Skin of body (tissue), 1 donor: ENCODE measurements at regions not wholly inside any gene's neighbourhood (a gene's known extent, or its start where the extent isn't known, plus 50 kb on each side); places are given as distances from the start of the nearest gene placed in this dataset.

Experiments
- DNase-seq: peaks from one replicate; lab custom pipeline; 2025; lab: John Stamatoyannopoulos, UW

DNA sequence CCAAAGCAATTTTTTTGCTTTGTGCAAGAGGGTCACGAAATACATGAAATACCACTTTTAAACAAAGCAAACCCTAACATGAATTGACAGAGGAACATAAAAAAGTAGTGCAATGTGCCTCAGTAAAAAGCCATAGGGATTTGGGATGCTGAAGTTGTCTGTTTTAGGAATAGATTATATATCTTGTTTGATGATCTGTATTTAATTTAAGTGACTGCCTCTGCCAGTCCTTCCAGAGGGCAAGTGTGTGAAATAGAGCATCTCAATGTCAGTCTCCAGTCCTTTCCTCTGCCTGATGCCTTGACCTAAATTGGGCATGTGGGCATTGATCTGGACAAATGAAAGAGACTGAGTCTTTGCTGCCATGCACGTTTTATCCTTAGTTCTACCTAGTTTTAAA is 222.8 kb downstream of the PTPRC start:
- DNase-seq: no peak

GRCh38 chr1:198864695-198865094 is 225.9 kb downstream of the PTPRC start:
- DNase-seq: no peak

DNA sequence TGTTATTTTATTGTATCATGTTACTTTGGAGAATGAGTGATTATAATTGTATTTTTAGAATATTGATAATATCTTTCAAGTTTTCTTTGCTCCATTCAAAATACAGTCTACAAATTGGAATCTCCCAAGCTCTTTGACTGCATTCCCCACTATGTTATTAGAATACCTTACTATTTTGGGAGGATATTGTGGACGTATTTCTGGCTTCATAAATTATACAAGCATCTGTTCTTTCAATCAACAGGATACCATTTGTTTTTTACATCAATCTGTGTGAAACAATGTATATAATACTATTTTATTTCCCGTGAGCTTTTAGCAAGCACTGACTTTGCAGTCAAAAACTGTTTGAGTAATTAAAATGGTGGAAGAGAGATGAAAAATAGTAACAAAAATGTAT is 226.5 kb downstream of the PTPRC start:
- no peak for DNase-seq

DNA sequence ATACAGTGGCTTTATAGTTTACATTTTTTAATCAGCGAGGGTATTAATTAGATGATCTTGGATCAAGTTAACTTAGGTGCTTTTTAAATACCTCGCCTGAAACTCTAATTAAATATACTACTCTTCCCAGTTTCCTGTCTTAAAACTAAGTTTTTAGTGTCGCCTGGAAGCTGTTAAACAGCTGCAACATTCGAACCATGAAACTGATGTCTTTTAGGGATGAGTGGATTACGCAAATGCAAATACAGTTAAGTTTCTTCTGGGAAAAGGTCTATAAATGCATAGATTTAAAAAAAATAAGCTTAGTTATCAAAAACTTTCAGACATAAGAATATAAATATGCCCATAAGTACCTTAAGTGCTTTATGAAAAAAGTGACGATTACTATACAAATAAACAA is 228.3 kb downstream of the PTPRC start:
- DNase-seq: no peak

GRCh38 chr1:198873696-198874230 is 234.9 kb downstream of the PTPRC start:
- DNase-seq: no peak

- DNase-seq: no peak
Measured at GRCh38 chr1:198876371-198876871, 237.6 kb downstream of the PTPRC start.

DNA sequence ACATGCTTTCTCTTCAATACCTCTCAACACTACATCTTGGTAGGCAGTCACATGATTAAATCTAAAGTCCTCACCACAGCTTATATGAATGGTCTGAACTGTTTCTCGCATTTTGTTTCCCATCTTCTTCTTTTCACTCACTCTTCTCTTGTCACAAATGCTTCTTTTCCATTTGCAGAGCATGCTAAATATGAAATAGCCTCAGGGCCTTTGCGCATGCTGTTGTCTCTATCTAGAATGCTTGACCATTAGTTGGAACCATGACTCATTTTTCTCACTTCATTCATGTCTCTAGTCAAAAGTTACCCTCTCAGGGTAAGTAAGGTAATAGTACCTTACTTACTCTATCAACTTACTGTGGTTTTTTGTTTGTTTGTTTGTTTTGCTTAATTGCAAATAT is 239.7 kb downstream of the PTPRC start:
- DNase-seq: no peak

DNA sequence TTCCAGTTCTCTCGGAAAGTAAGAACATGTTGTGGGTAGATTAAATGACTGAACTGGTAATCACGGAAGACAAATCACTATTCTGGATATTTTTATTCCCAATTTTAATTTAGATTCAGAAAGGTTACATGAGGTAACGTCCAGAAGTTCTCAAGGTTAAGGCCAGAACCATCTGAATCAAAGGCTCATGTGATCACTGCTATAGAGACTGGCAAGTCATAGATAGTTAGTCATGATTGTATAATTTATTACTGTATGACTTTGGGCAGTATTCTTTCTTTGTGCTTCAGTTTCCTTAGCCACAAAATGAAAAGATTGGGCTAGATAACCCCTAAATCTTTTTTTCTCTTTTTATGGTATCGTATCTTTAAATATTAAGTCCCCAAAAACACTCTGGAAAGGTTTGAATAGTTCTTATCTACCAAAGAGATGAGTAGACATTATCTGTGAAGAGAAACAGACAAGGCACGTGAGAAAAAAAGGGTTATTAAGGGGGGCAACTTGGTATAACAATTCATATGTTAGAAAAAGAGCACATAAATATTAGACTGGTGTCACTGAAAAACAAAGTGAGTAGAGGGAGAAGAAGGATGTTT is 241.0 kb downstream of the PTPRC start:
- DNase-seq: no peak

GRCh38 chr1:198880397-198880796 is 241.6 kb downstream of the PTPRC start:
- DNase-seq: no peak

- no peak for DNase-seq
Measured at GRCh38 chr1:198880818-198881597, 242.2 kb downstream of the PTPRC start.

DNA sequence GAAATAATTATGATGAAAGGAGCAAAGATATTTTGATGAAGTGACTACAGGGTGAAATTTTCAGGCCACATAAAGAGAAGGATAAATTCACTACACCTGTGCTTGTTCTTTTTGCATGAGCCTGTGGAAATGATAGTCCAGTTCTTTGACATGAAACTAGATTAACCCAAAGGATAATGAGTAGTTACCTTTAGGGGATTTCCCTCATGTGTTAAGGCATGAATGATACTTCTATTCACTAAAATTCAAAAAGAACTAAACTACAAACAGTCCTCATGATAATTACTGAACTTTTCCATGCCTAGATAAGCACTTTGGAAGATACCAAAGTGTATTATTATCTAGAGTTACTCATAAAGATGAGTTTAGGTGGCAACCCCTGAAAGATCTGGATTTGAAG is 244.3 kb downstream of the PTPRC start:
- no peak for DNase-seq

GRCh38 chr1:198887866-198888265 is 249.0 kb downstream of the PTPRC start:
- DNase-seq: no peak

GRCh38 chr1:198888379-198888943 is 249.6 kb downstream of the PTPRC start:
- DNase-seq: peak; percentile 18

GRCh38 chr1:198889101-198889500 is 250.3 kb downstream of the PTPRC start:
- DNase-seq: no peak

DNA sequence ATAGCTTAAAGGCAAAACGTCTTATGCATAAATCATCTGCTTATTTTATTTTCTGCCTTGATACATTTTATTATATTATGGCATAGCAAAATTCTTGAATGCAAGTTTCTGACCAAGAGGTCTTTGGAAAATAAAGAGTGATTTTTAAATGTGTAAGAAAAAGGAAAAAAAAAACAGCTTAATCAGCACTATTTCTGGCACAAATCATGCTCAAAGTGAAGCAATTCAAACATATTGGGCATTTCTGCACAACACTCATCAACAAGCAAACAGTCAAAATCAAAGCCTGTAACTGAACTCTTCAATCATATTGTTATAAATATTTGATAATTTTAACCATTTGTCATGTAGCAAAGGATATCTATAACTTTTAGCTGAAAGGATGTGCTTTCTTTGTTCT is 250.9 kb downstream of the PTPRC start:
- no peak for DNase-seq

DNA sequence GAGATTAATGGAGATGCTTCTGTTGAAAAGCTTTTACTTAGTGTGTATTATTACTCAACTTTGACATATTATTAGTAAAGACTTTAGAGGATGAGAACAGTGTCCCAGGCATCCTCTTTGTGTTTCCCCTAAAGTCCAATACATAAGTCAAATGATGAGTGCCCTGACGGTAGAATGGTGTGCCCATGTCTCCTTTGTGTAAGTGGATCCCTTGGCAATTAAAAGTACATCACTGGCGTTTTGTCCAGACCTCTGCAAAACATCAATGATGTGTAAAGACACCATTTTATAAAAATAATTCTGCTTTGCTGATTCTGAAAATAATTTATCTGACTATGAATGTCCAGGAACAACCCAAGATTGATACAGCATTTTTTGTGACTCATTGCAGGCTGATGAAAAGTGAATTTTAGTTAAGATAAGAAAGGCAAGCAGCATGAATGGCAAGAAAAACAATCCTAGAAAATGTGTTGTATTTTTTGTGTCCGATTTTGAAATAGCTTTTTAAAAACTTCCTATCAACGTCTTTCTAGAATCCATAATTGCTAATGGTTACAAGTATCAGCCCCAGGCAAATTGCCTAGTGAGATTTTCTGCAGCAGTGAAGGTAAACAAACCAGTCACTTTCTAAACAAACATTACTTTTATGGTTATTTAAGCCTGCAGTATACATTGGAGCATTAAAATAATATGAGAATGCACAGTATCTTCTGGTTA is 251.5 kb downstream of the PTPRC start:
- DNase-seq: no peak

GRCh38 chr1:198892065-198892464 is 253.2 kb downstream of the PTPRC start:
- DNase-seq: peak; percentile 34

DNA sequence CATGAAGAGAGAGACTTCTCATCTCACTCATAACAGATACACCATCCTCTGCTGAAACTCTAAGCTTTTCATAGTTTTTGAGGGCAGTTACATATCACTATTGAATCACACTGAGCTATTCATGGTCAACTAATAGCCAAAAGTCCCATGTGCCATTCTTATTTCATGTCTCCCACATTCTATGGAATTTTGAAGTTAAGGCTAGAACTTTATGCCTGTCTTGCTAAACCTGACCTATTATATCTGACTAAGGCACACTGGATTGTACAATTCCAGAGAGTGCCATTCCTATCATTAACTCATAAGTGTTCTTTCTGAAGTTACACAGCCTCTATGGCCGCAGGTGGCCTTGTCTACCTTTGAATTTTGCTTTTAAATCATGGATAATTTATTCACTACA is 254.3 kb downstream of the PTPRC start:
- no peak for DNase-seq

DNA sequence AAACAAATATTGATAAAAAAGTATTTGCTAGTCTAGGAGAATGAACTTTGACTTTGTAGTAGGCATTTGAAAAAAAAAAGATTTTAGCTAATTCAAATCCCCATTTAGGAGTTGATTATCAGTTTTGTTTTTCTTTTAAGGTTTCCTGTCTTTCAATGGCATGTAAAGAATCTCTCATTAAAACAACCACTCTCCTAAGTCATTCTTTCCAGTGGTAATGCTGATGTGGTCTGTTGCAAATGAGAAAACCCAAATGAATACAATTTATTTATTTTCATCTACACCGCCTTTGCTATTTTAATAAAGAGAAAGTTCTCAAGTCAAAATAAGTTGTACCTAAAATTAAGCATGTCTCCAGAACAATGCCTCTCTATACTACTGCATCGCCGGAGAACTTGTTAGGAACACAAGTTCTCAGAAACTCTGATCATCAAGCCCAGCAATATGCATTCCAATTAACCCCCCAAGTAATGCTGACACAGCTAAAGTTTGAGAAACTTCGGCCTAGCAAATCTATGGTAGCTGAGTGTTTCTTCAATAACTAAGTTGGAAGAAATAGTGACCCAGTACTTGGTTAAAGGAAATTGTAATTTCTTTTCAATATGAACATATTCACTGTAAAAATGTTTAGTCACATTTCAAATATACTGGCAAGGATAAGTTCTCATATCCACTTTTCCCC is 255.1 kb downstream of the PTPRC start:
- DNase-seq: no peak

DNA sequence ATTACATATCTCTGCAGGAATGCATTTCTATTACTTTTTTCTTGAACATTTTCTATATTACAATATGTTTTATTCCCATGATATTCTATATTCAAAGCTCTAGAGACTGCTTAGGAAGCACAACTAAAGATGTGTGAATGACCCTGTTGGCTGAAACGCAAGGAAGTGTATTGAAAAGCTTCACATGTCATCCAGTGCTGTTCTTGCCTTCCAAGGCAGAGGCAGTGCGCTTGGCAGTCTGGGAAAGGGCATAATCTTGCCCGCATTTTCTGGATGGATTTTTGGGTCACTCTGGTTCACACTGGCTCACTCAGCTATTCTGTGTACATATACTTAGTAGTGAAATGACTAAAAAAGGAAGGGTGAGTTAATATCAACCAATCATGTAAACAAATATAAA is 262.4 kb downstream of the PTPRC start:
- DNase-seq: peak; percentile 18

DNA sequence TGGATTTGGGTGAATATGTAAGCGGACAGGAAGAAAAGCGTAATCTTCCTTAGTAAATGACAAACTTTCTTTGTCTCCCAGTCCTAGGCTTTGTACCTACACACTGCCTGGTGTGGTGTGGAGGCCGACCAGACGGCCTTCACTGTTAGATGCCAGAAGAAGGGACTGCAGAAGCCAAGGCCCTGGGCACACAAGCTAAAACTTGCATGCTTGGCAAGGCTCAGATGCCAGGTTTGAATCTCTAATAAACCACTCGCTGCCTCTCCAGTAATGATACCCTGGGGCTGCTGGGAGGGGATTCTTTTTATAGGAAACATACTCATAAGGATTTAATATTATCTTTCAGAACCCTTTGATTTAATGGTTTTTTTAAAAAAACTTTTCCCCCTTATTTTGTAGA is 263.8 kb downstream of the PTPRC start:
- DNase-seq: no peak
